Activated B cell treated with CpG ODN at 0.5 μM for 24 hours (primary cell): ENCODE measurements at regions not wholly inside any gene's neighbourhood (a gene's known extent, or its start where the extent isn't known, plus 50 kb on each side); places are given as distances from the start of the nearest gene placed in this dataset.
"Not testable (repeated sequence)": the region's sequence is repeated elsewhere in the genome, so short reads cannot be mapped to it uniquely, and the experiment has no call there.

Source experiments
- ATAC-seq: fragments of 200-7000 bp; cut with Tn5 transposase; one replicate; pipeline ENCODE4 v1.10.0; 2021; ENCODE audit warnings: low read depth, mild to moderate bottlenecking, moderate library complexity
- CTCF ChIA-PET: fragments of 350-600 bp; sonication (Branson Sonifier 250); formaldehyde crosslinking; loops from one replicate; lab custom pipeline; 2021; ENCODE audit warnings: antibody characterized with exemption; lab: Charles Lee
- POLR2A ChIA-PET: fragments of 350-600 bp; sonication (Branson Sonifier 250); formaldehyde crosslinking; loops from one replicate; lab custom pipeline; 2021; ENCODE audit warnings: antibody characterized with exemption; lab: Charles Lee
- DNase-seq: peaks from one replicate; pipeline ENCODE4 v3.0.0; 2022
- H3K27ac Mint-ChIP-seq: one replicate; pipeline ENCODE4 v1.8.0; 2020; ENCODE audit warnings: mixed read lengths
- H3K27me3 Mint-ChIP-seq: one replicate; pipeline ENCODE4 v1.8.0; 2021; ENCODE audit warnings: mixed read lengths
- H3K36me3 Mint-ChIP-seq: one replicate; pipeline ENCODE4 v1.8.0; 2021; ENCODE audit warnings: low read depth, mixed read lengths
- H3K4me1 Mint-ChIP-seq: one replicate; pipeline ENCODE4 v1.8.0; 2021; ENCODE audit warnings: mixed read lengths
- H3K4me3 Mint-ChIP-seq: one replicate; pipeline ENCODE4 v1.8.0; 2020; ENCODE audit warnings: mild to moderate bottlenecking, mixed read lengths
- H3K9me3 Mint-ChIP-seq: one replicate; pipeline ENCODE4 v1.8.0; 2020; ENCODE audit warnings: mixed read lengths
- CTCF ChIP-seq: fragments of 200-600 bp; IDR thresholded peaks from one replicate; pipeline ENCODE4 v1.8.0; 2022; ENCODE audit warnings: antibody characterized with exemption, mild to moderate bottlenecking
- intact Hi-C: fragments of 100-400 bp; cut with micrococcal nuclease; formaldehyde crosslinking; loops from one replicate; pipeline ENCODE4 v1.15.1; 2024

GRCh38 chr2:122808286-122808969 is 1053.0 kb downstream of the TSN start:
- Mint-ChIP-seq H3K4me1 (no peaks in the 10 kb centered on the region), H3K27ac (no peak overlapping the region), H3K27me3 (no peaks in the 10 kb centered on the region), H3K4me3 (no peak overlapping the region), H3K9me3 (peaks cover 20% of the 10 kb centered on the region), H3K36me3 (no peaks in the 10 kb centered on the region)
- no peak for ATAC-seq
- ChIA-PET CTCF (no interaction called here), POLR2A (no interaction called here)
- no peak for DNase-seq
- intact Hi-C loops, result no loop called here
- no peak for TF ChIP-seq CTCF

GRCh38 chr2:122812214-122812613 is 1056.8 kb downstream of the TSN start:
- H3K9me3 Mint-ChIP-seq, result peaks cover 24% of the 10 kb centered on the region
- POLR2A ChIA-PET, intact Hi-C loops, H3K36me3 Mint-ChIP-seq, ATAC-seq, CTCF ChIA-PET, H3K27ac Mint-ChIP-seq, H3K4me3 Mint-ChIP-seq, DNase-seq, H3K27me3 Mint-ChIP-seq, H3K4me1 Mint-ChIP-seq: not testable (repeated sequence)

- no peak for ATAC-seq
- H3K36me3 Mint-ChIP-seq, result no peaks in the 10 kb centered on the region
These were observed 1059.7 kb downstream of the TSN start for GRCh38 chr2:122815120-122815519.

GRCh38 chr2:122816803-122817202 is 1061.4 kb downstream of the TSN start:
- Mint-ChIP-seq H3K4me3 (no peak overlapping the region), H3K4me1 (no peaks in the 10 kb centered on the region), H3K27ac (no peak overlapping the region), H3K27me3 (no peaks in the 10 kb centered on the region), H3K9me3 (peaks cover 13% of the 10 kb centered on the region), H3K36me3 (no peaks in the 10 kb centered on the region)
- DNase-seq (no peak), ATAC-seq (no peak)
- CTCF ChIA-PET, result no interaction called here
- POLR2A ChIA-PET, result no interaction called here
- intact Hi-C loops, result no loop called here
- no peak for TF ChIP-seq CTCF

More at GRCh38 chr2:122815120-122815519, 1059.7 kb downstream of the TSN start:
- no peak for TF ChIP-seq CTCF
- intact Hi-C loops, result no loop called here
- Mint-ChIP-seq H3K4me3 (no peak overlapping the region), H3K9me3 (peaks cover 24% of the 10 kb centered on the region), H3K27ac (no peak overlapping the region), H3K4me1 (no peaks in the 10 kb centered on the region), H3K27me3 (no peaks in the 10 kb centered on the region)
- DNase-seq, result no peak
- ChIA-PET POLR2A (no interaction called here), CTCF (no interaction called here)

GRCh38 chr2:122822319-122822718 is 1066.9 kb downstream of the TSN start:
- H3K9me3 Mint-ChIP-seq, result no peaks in the 10 kb centered on the region
- intact Hi-C loops, result no loop called here
- no peaks in the 10 kb centered on the region for H3K27me3 Mint-ChIP-seq
- ChIA-PET CTCF (no interaction called here), POLR2A (no interaction called here)
- H3K4me1 Mint-ChIP-seq, result no peaks in the 10 kb centered on the region
- no peaks in the 10 kb centered on the region for H3K36me3 Mint-ChIP-seq
- no peak for TF ChIP-seq CTCF
- no peak overlapping the region for H3K27ac Mint-ChIP-seq
- DNase-seq, result no peak
- ATAC-seq, result no peak
- no peak overlapping the region for H3K4me3 Mint-ChIP-seq

GRCh38 chr2:122830157-122830556 is 1074.7 kb downstream of the TSN start:
- H3K27me3 Mint-ChIP-seq, result no peaks in the 10 kb centered on the region
- intact Hi-C loops, result no loop called here
- no peak for DNase-seq
- no peaks in the 10 kb centered on the region for H3K4me1 Mint-ChIP-seq
- no peak for ATAC-seq
- POLR2A ChIA-PET, result no interaction called here
- no peak overlapping the region for H3K4me3 Mint-ChIP-seq
- CTCF ChIA-PET, result no interaction called here
- H3K36me3 Mint-ChIP-seq, result no peaks in the 10 kb centered on the region
- no peak for TF ChIP-seq CTCF
- H3K27ac Mint-ChIP-seq, result no peak overlapping the region
- H3K9me3 Mint-ChIP-seq, result no peaks in the 10 kb centered on the region
